ENCODE measurements at regions not wholly inside any gene's neighbourhood (a gene's known extent, or its start where the extent isn't known, plus 50 kb on each side); places are given as distances from the start of the nearest gene placed in this dataset.

- TF ChIP-seq SIN3A (IDR thresholded peaks at IDR 0.05; ENCODE audit: low read depth, low read length) (no peak), CTCF (IDR thresholded peaks at IDR 0.05 in 2 of 3, conservative IDR thresholded peaks at IDR 0.05 in 1 of 3; ENCODE audit: control insufficient read depth in 2 of 3, extremely low read depth in 1 of 3, insufficient read depth in 1 of 3, low read depth in 3 of 3, low read length in 3 of 3) (no peak), LARP7 (IDR thresholded peaks at IDR 0.05) (no peak), RAD51 (IDR thresholded peaks at IDR 0.05) (no peak)
- TF ChIP-seq, protein P1, sequence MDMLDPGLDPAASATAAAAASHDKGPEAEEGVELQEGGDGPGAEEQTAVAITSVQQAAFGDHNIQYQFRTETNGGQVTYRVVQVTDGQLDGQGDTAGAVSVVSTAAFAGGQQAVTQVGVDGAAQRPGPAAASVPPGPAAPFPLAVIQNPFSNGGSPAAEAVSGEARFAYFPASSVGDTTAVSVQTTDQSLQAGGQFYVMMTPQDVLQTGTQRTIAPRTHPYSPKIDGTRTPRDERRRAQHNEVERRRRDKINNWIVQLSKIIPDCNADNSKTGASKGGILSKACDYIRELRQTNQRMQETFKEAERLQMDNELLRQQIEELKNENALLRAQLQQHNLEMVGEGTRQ (IDR thresholded peaks at IDR 0.05; ENCODE audit: borderline replicate concordance, low read depth, low read length) = no peak
- TF ChIP-seq, protein P2, sequence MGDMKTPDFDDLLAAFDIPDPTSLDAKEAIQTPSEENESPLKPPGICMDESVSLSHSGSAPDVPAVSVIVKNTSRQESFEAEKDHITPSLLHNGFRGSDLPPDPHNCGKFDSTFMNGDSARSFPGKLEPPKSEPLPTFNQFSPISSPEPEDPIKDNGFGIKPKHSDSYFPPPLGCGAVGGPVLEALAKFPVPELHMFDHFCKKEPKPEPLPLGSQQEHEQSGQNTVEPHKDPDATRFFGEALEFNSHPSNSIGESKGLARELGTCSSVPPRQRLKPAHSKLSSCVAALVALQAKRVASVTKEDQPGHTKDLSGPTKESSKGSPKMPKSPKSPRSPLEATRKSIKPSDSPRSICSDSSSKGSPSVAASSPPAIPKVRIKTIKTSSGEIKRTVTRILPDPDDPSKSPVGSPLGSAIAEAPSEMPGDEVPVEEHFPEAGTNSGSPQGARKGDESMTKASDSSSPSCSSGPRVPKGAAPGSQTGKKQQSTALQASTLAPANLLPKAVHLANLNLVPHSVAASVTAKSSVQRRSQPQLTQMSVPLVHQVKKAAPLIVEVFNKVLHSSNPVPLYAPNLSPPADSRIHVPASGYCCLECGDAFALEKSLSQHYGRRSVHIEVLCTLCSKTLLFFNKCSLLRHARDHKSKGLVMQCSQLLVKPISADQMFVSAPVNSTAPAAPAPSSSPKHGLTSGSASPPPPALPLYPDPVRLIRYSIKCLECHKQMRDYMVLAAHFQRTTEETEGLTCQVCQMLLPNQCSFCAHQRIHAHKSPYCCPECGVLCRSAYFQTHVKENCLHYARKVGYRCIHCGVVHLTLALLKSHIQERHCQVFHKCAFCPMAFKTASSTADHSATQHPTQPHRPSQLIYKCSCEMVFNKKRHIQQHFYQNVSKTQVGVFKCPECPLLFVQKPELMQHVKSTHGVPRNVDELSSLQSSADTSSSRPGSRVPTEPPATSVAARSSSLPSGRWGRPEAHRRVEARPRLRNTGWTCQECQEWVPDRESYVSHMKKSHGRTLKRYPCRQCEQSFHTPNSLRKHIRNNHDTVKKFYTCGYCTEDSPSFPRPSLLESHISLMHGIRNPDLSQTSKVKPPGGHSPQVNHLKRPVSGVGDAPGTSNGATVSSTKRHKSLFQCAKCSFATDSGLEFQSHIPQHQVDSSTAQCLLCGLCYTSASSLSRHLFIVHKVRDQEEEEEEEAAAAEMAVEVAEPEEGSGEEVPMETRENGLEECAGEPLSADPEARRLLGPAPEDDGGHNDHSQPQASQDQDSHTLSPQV (IDR thresholded peaks at IDR 0.05) = no peak
- TF ChIP-seq, protein P3, sequence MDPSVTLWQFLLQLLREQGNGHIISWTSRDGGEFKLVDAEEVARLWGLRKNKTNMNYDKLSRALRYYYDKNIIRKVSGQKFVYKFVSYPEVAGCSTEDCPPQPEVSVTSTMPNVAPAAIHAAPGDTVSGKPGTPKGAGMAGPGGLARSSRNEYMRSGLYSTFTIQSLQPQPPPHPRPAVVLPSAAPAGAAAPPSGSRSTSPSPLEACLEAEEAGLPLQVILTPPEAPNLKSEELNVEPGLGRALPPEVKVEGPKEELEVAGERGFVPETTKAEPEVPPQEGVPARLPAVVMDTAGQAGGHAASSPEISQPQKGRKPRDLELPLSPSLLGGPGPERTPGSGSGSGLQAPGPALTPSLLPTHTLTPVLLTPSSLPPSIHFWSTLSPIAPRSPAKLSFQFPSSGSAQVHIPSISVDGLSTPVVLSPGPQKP (IDR thresholded peaks at IDR 0.05; ENCODE audit: low read depth, low read length) = no peak
Observed at GRCh38 chr15:58378241-58379085, 53.3 kb upstream of the LIPC start.
